ENCODE measurements at regions not wholly inside any gene's neighbourhood (a gene's known extent, or its start where the extent isn't known, plus 50 kb on each side); places are given as distances from the start of the nearest gene placed in this dataset.

GRCh38 chr2:41079011-41079410 is 627.1 kb upstream of the SLC8A1 start:
- TF ChIP-seq EZH2 (IDR thresholded peaks at IDR 0.05; ENCODE audit: borderline replicate concordance, low read length) (no peak), CTCF (conservative IDR thresholded peaks at IDR 0.05 in 1 of 2, IDR thresholded peaks at IDR 0.05 in 1 of 2; ENCODE audit: extremely low read depth in 1 of 2, insufficient read depth in 1 of 2, low read depth in 1 of 2, low read length in 2 of 2) (no peak)

Measured in mammary epithelial cell (primary cell).